ENCODE measurements at regions not wholly inside any gene's neighbourhood (a gene's known extent, or its start where the extent isn't known, plus 50 kb on each side); places are given as distances from the start of the nearest gene placed in this dataset.
A peak's percentile ranks its signal among the peaks of the same experiment; 100 is the strongest.

DNA sequence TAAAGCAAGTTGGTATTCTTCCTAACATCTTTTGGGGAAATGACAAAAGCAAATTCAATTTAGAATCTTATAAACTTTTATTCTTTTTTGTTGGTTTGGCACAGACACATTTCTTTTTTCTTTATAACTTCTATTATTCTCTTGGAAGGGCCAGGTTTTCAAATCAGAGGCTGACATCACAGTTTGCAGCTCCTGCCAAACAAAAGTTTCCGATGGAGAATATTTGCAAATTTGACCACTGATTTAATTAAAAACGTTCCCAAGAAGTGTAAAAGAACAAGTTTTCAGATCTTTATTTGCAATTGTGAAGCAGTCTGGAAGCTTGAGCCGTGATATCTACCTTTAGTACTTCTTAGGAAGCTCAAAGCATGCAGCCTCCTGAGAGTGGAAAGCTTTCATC lies 53.8 kb upstream of the CD83 start:
- DNase-seq = no peak

- DNase-seq = no peak
These were observed 52.2 kb upstream of the CD83 start for GRCh38 chr6:14065350-14065749.

- peak in 4 of 56 donors; percentile 10 to 29 (median 14) for DNase-seq
These were observed 50.7 kb upstream of the CD83 start for GRCh38 chr6:14066782-14067406.

- no peak for DNase-seq
These were observed 49.9 kb upstream of the CD83 start for GRCh38 chr6:14067656-14068055.
